ENCODE measurements at regions not wholly inside any gene's neighbourhood (a gene's known extent, or its start where the extent isn't known, plus 50 kb on each side); places are given as distances from the start of the nearest gene placed in this dataset.

GRCh38 chr4:179415847-179416223, 1973.6 kb upstream of the AGA start:
- no peak overlapping the region for H4K91ac ChIP-seq (ENCODE audit: low read length)
- H3K23ac ChIP-seq (ENCODE audit: low read length in 2 of 2), result no peak overlapping the region
- H3K4me3 ChIP-seq (ENCODE audit: insufficient read depth in 1 of 2, low read depth in 1 of 2, low read length in 2 of 2), result no peak overlapping the region
- H3K18ac ChIP-seq (ENCODE audit: low read depth in 1 of 2, low read length in 2 of 2), result no peak overlapping the region
- H3K4me2 ChIP-seq (ENCODE audit: low read length, poor library complexity, severe bottlenecking), result no peak overlapping the region
- no peak overlapping the region for H2BK12ac ChIP-seq (ENCODE audit: low read length in 2 of 2)
- peaks cover 4% of the 10 kb centered on the region for H3K9me3 ChIP-seq (ENCODE audit: control insufficient read depth, low read length)
- H3K79me1 ChIP-seq (replicated peaks; ENCODE audit: low read length, poor library complexity, severe bottlenecking), result no peaks in the 10 kb centered on the region
- no peak overlapping the region for H3K9ac ChIP-seq (ENCODE audit: low read length)
- H2AFZ ChIP-seq (ENCODE audit: low read depth, low read length), result no peak overlapping the region
- no peak overlapping the region for H2BK5ac ChIP-seq (ENCODE audit: low read depth, low read length, poor library complexity, severe bottlenecking)
- H3K27ac ChIP-seq (ENCODE audit: low read length, poor library complexity, severe bottlenecking), result no peak overlapping the region
- H4K8ac ChIP-seq (ENCODE audit: low read length), result no peak overlapping the region
- H3K14ac ChIP-seq (ENCODE audit: low read length in 2 of 2), result no peak overlapping the region
- H3K4ac ChIP-seq (ENCODE audit: low read depth in 1 of 2, low read length in 2 of 2), result no peak overlapping the region
- no peak overlapping the region for H2BK120ac ChIP-seq (ENCODE audit: low read depth, low read length)
- H3K27me3 ChIP-seq (ENCODE audit: control insufficient read depth in 1 of 2, insufficient read depth in 1 of 2, low read length in 2 of 2), result no peaks in the 10 kb centered on the region
- peaks cover 2% of the 10 kb centered on the region for H3K4me1 ChIP-seq (ENCODE audit: control insufficient read depth, insufficient read depth, low read depth, low read length)
- no CpG with 5 or more reads among the region's 1 CpG for WGBS
- H2AK5ac ChIP-seq (ENCODE audit: low read length, severe bottlenecking), result no peak overlapping the region
- H3K36me3 ChIP-seq (ENCODE audit: control insufficient read depth in 1 of 2, insufficient read depth in 2 of 2, low read depth in 1 of 2, low read length in 2 of 2), result no peaks in the 10 kb centered on the region
- DNase-seq, result peak; percentile 82
- no peak overlapping the region for H2BK15ac ChIP-seq (ENCODE audit: low read depth, poor library complexity, severe bottlenecking)

- no peak overlapping the region for H3K23ac ChIP-seq (ENCODE audit: low read length in 2 of 2)
- H2AFZ ChIP-seq (ENCODE audit: low read depth, low read length), result no peak overlapping the region
- no peak overlapping the region for H3K18ac ChIP-seq (ENCODE audit: low read depth in 1 of 2, low read length in 2 of 2)
- no peak overlapping the region for H2BK15ac ChIP-seq (ENCODE audit: low read depth, poor library complexity, severe bottlenecking)
- H3K14ac ChIP-seq (ENCODE audit: low read length in 2 of 2), result no peak overlapping the region
- H3K9me3 ChIP-seq (ENCODE audit: control insufficient read depth, low read length), result peaks cover 4% of the 10 kb centered on the region
- H3K27ac ChIP-seq (ENCODE audit: low read length, poor library complexity, severe bottlenecking), result no peak overlapping the region
- H3K4ac ChIP-seq (ENCODE audit: low read depth in 1 of 2, low read length in 2 of 2), result no peak overlapping the region
- WGBS, result 90% methylated on average over 2 of the region's 2 CpGs
- H2BK12ac ChIP-seq (ENCODE audit: low read length in 2 of 2), result no peak overlapping the region
- no peaks in the 10 kb centered on the region for H3K27me3 ChIP-seq (ENCODE audit: control insufficient read depth in 1 of 2, insufficient read depth in 1 of 2, low read length in 2 of 2)
- H4K8ac ChIP-seq (ENCODE audit: low read length), result no peak overlapping the region
- no peaks in the 10 kb centered on the region for H3K36me3 ChIP-seq (ENCODE audit: control insufficient read depth in 1 of 2, insufficient read depth in 2 of 2, low read depth in 1 of 2, low read length in 2 of 2)
- no peak overlapping the region for H2BK5ac ChIP-seq (ENCODE audit: low read depth, low read length, poor library complexity, severe bottlenecking)
- no peak overlapping the region for H2BK120ac ChIP-seq (ENCODE audit: low read depth, low read length)
- no peak overlapping the region for H4K91ac ChIP-seq (ENCODE audit: low read length)
- no peak overlapping the region for H3K4me3 ChIP-seq (ENCODE audit: insufficient read depth in 1 of 2, low read depth in 1 of 2, low read length in 2 of 2)
- H2AK5ac ChIP-seq (ENCODE audit: low read length, severe bottlenecking), result no peak overlapping the region
- H3K4me2 ChIP-seq (ENCODE audit: low read length, poor library complexity, severe bottlenecking), result no peak overlapping the region
- H3K9ac ChIP-seq (ENCODE audit: low read length), result no peak overlapping the region
- peaks cover 2% of the 10 kb centered on the region for H3K4me1 ChIP-seq (ENCODE audit: control insufficient read depth, insufficient read depth, low read depth, low read length)
- no peaks in the 10 kb centered on the region for H3K79me1 ChIP-seq (replicated peaks; ENCODE audit: low read length, poor library complexity, severe bottlenecking)
- no peak for DNase-seq
Observed at GRCh38 chr4:179417357-179417756, 1975.1 kb upstream of the AGA start.

GRCh38 chr4:179437962-179438361, 1995.7 kb upstream of the AGA start:
- no peak overlapping the region for H3K23ac ChIP-seq (ENCODE audit: low read length in 2 of 2)
- H3K4me1 ChIP-seq (ENCODE audit: control insufficient read depth, insufficient read depth, low read depth, low read length), result peaks cover 2% of the 10 kb centered on the region
- H2BK15ac ChIP-seq (ENCODE audit: low read depth, poor library complexity, severe bottlenecking), result no peak overlapping the region
- 88% methylated on average over 3 of the region's 4 CpGs for WGBS
- no peak overlapping the region for H3K27ac ChIP-seq (ENCODE audit: low read length, poor library complexity, severe bottlenecking)
- H3K4me2 ChIP-seq (ENCODE audit: low read length, poor library complexity, severe bottlenecking), result no peak overlapping the region
- no peak overlapping the region for H2BK120ac ChIP-seq (ENCODE audit: low read depth, low read length)
- no peak overlapping the region for H2BK12ac ChIP-seq (ENCODE audit: low read length in 2 of 2)
- no peak overlapping the region for H3K18ac ChIP-seq (ENCODE audit: low read depth in 1 of 2, low read length in 2 of 2)
- H3K14ac ChIP-seq (ENCODE audit: low read length in 2 of 2), result no peak overlapping the region
- H2AFZ ChIP-seq (ENCODE audit: low read depth, low read length), result no peak overlapping the region
- H3K36me3 ChIP-seq (ENCODE audit: control insufficient read depth in 1 of 2, insufficient read depth in 2 of 2, low read depth in 1 of 2, low read length in 2 of 2), result no peaks in the 10 kb centered on the region
- H2AK5ac ChIP-seq (ENCODE audit: low read length, severe bottlenecking), result no peak overlapping the region
- H3K79me1 ChIP-seq (replicated peaks; ENCODE audit: low read length, poor library complexity, severe bottlenecking), result no peaks in the 10 kb centered on the region
- no peak overlapping the region for H3K9ac ChIP-seq (ENCODE audit: low read length)
- no peaks in the 10 kb centered on the region for H3K27me3 ChIP-seq (ENCODE audit: control insufficient read depth in 1 of 2, insufficient read depth in 1 of 2, low read length in 2 of 2)
- H4K91ac ChIP-seq (ENCODE audit: low read length), result no peak overlapping the region
- H3K4me3 ChIP-seq (ENCODE audit: insufficient read depth in 1 of 2, low read depth in 1 of 2, low read length in 2 of 2), result no peak overlapping the region
- peaks cover 27% of the 10 kb centered on the region for H3K9me3 ChIP-seq (ENCODE audit: control insufficient read depth, low read length)
- H2BK5ac ChIP-seq (ENCODE audit: low read depth, low read length, poor library complexity, severe bottlenecking), result no peak overlapping the region
- no peak overlapping the region for H4K8ac ChIP-seq (ENCODE audit: low read length)
- DNase-seq, result no peak
- H3K4ac ChIP-seq (ENCODE audit: low read depth in 1 of 2, low read length in 2 of 2), result no peak overlapping the region

GRCh38 chr4:179441596-179441995, 1999.4 kb upstream of the AGA start:
- Histone ChIP-seq H3K9ac (ENCODE audit: low read length) (no peak overlapping the region), H3K79me1 (replicated peaks; ENCODE audit: low read length, poor library complexity, severe bottlenecking) (no peaks in the 10 kb centered on the region), H3K14ac (ENCODE audit: low read length in 2 of 2) (no peak overlapping the region), H2AFZ (ENCODE audit: low read depth, low read length) (no peak overlapping the region), H2BK12ac (ENCODE audit: low read length in 2 of 2) (no peak overlapping the region), H3K9me3 (ENCODE audit: control insufficient read depth, low read length) (peaks cover 22% of the 10 kb centered on the region), H2AK5ac (ENCODE audit: low read length, severe bottlenecking) (no peak overlapping the region), H2BK5ac (ENCODE audit: low read depth, low read length, poor library complexity, severe bottlenecking) (no peak overlapping the region), H3K4me1 (ENCODE audit: control insufficient read depth, insufficient read depth, low read depth, low read length) (peaks cover 2% of the 10 kb centered on the region), H3K4me2 (ENCODE audit: low read length, poor library complexity, severe bottlenecking) (no peak overlapping the region), H4K91ac (ENCODE audit: low read length) (no peak overlapping the region), H3K27ac (ENCODE audit: low read length, poor library complexity, severe bottlenecking) (no peak overlapping the region), H3K4ac (ENCODE audit: low read depth in 1 of 2, low read length in 2 of 2) (no peak overlapping the region), H3K23ac (ENCODE audit: low read length in 2 of 2) (no peak overlapping the region), H3K27me3 (ENCODE audit: control insufficient read depth in 1 of 2, insufficient read depth in 1 of 2, low read length in 2 of 2) (no peaks in the 10 kb centered on the region), H3K18ac (ENCODE audit: low read depth in 1 of 2, low read length in 2 of 2) (no peak overlapping the region), H3K36me3 (ENCODE audit: control insufficient read depth in 1 of 2, insufficient read depth in 2 of 2, low read depth in 1 of 2, low read length in 2 of 2) (no peaks in the 10 kb centered on the region), H2BK15ac (ENCODE audit: low read depth, poor library complexity, severe bottlenecking) (no peak overlapping the region), H3K4me3 (ENCODE audit: insufficient read depth in 1 of 2, low read depth in 1 of 2, low read length in 2 of 2) (no peak overlapping the region), H2BK120ac (ENCODE audit: low read depth, low read length) (no peak overlapping the region), H4K8ac (ENCODE audit: low read length) (no peak overlapping the region)
- WGBS, result no CpG with 5 or more reads among the region's 1 CpG
- DNase-seq, result no peak

Data from mesenchymal stem cell (in vitro differentiated cells and primary cell).